ENCODE measurements at regions not wholly inside any gene's neighbourhood (a gene's known extent, or its start where the extent isn't known, plus 50 kb on each side); places are given as distances from the start of the nearest gene placed in this dataset.

DNA sequence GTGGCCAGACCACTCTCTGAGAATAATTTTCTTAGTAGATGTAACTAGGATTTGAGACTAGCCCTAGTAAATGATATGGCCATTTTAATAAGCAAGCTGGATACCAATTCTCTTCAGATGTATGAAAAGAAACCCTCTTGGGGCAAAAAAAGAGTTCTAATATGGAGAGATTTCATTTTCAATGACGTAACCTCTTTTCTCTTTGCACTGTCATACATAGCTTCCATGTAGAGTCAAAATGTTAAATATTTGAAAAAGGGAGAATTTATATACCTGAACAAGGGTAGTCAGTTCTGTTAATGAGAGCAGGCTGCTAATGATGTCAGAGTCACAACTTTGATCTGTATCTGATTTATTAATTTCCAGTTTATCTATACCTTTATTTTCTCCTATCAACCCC, 120.0 kb downstream of the KBTBD8 start:
- intact Hi-C loops (cut with micrococcal nuclease; ENCODE audit: unreplicated experiment) = no loop called here
- ChIA-PET POLR2A (interaction anchor here (0.6 kb wide), 1 partner anchor 85 kb away, joined by 5 read pairs; no protein-coding TSS in a partner anchor), CTCF (ENCODE audit: unreplicated experiment) (no interaction called here)
- H3K79me2 ChIP-seq (ENCODE audit: insufficient read depth, low read depth, low read length) = no peaks in the 10 kb centered on the region
- H4K20me1 ChIP-seq (ENCODE audit: insufficient read depth, low read length) = no peaks in the 10 kb centered on the region
- H2AFZ ChIP-seq (ENCODE audit: low read length) = no peak overlapping the region
- BruUV-seq (replicated peaks) = no TSS peak
- DNase-seq (ENCODE audit: low spot score) = no peak
- H3K4me3 ChIP-seq (ENCODE audit: low read depth, low read length, poor library complexity, severe bottlenecking) = no peak overlapping the region
- no peak overlapping the region for H3K4me2 ChIP-seq (ENCODE audit: low read length)
- H3K36me3 ChIP-seq (ENCODE audit: insufficient read depth, low read length) = no peaks in the 10 kb centered on the region
- H3K9me2 ChIP-seq (ENCODE audit: insufficient read depth, low read length) = no peaks in the 10 kb centered on the region
- no peak for TF ChIP-seq CTCF (conservative IDR thresholded peaks at IDR 0.05; ENCODE audit: low read length)
- TF ChIP-seq EZH2phosphoT487 (IDR thresholded peaks at IDR 0.05; ENCODE audit: borderline replicate concordance, low read depth, low read length) = no peak
- no peak overlapping the region for H3K27ac ChIP-seq (ENCODE audit: low read depth, low read length, poor library complexity, severe bottlenecking)
- no peaks in the 10 kb centered on the region for H3K4me1 ChIP-seq (ENCODE audit: insufficient read depth, low read length, poor library complexity, severe bottlenecking)
- no peaks in the 10 kb centered on the region for H3K9me3 ChIP-seq (ENCODE audit: low read length)

DNA sequence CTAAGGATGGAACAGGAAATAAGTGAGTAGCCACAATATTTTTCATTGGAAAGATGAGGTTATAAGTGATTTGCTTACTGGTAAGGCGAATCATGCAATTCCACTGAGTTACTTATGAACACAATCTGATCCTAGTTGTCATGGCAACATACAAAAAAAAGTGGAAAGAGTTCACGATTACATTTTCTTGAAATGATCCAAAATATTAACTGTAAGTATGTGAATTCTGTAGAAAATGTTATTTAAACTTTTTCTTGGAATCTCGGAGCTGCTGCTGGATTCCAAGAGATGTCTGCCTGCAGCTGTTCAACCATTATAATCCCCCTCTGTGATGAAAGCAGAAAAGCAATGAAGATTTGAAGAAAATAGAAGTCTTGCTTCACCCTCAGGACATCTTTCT, 120.5 kb downstream of the KBTBD8 start:
- CTCF ChIA-PET (ENCODE audit: unreplicated experiment) = no interaction called here

More for the DNA sequence above, 120.5 kb downstream of the KBTBD8 start:
- H3K79me2 ChIP-seq (ENCODE audit: insufficient read depth, low read depth, low read length) = no peaks in the 10 kb centered on the region
- H4K20me1 ChIP-seq (ENCODE audit: insufficient read depth, low read length) = no peaks in the 10 kb centered on the region
- no peaks in the 10 kb centered on the region for H3K36me3 ChIP-seq (ENCODE audit: insufficient read depth, low read length)
- BruUV-seq (replicated peaks) = no TSS peak
- POLR2A ChIA-PET = interaction anchor here (0.6 kb wide), 1 partner anchor 85 kb away, joined by 5 read pairs; no protein-coding TSS in a partner anchor
- H3K27ac ChIP-seq (ENCODE audit: low read depth, low read length, poor library complexity, severe bottlenecking) = no peak overlapping the region
- no peaks in the 10 kb centered on the region for H3K4me1 ChIP-seq (ENCODE audit: insufficient read depth, low read length, poor library complexity, severe bottlenecking)
- no peak overlapping the region for H3K4me2 ChIP-seq (ENCODE audit: low read length)
- intact Hi-C loops (cut with micrococcal nuclease; ENCODE audit: unreplicated experiment) = no loop called here
- no peak for DNase-seq (ENCODE audit: low spot score)
- H3K9me2 ChIP-seq (ENCODE audit: insufficient read depth, low read length) = no peaks in the 10 kb centered on the region
- no peaks in the 10 kb centered on the region for H3K9me3 ChIP-seq (ENCODE audit: low read length)
- H2AFZ ChIP-seq (ENCODE audit: low read length) = no peak overlapping the region
- no peak for TF ChIP-seq EZH2phosphoT487 (IDR thresholded peaks at IDR 0.05; ENCODE audit: borderline replicate concordance, low read depth, low read length)
- no peak for TF ChIP-seq CTCF (conservative IDR thresholded peaks at IDR 0.05; ENCODE audit: low read length)
- no peak overlapping the region for H3K4me3 ChIP-seq (ENCODE audit: low read depth, low read length, poor library complexity, severe bottlenecking)
